ENCODE measurements at regions not wholly inside any gene's neighbourhood (a gene's known extent, or its start where the extent isn't known, plus 50 kb on each side); places are given as distances from the start of the nearest gene placed in this dataset.

- TF ChIP-seq YY2 (tag by site-specific recombination; IDR thresholded peaks at IDR 0.05): no peak
- no peak for TF ChIP-seq SCRT1 (tag by site-specific recombination; IDR thresholded peaks at IDR 0.05; ENCODE audit: borderline replicate concordance)
- TF ChIP-seq OVOL3 (tag by site-specific recombination; IDR thresholded peaks at IDR 0.05): no peak
Observed at GRCh38 chr5:74313896-74314295, 326.6 kb downstream of the ENC1 start.

Data from HEK293 (cell line).